Duodenal mucosa (tissue), 2 donors: ENCODE measurements at regions not wholly inside any gene's neighbourhood (a gene's known extent, or its start where the extent isn't known, plus 50 kb on each side); places are given as distances from the start of the nearest gene placed in this dataset.

Experiments
- H3K27ac ChIP-seq: one replicate; pipeline ENCODE4 v1.7.0; 2013; ENCODE audit warnings: low read depth, low read length
- H3K27me3 ChIP-seq, 2 donors: one replicate each; pipeline ENCODE4 v1.7.0; 2013; ENCODE audit warnings: low read length in 2 of 2, control low read depth in 1 of 2; ENCODE audit not compliant: insufficient read depth in 2 of 2, control insufficient read depth in 1 of 2
- H3K36me3 ChIP-seq, 2 donors: one replicate each; pipeline ENCODE4 v1.7.0; 2013; ENCODE audit warnings: low read length in 2 of 2, control low read depth in 1 of 2; ENCODE audit not compliant: insufficient read depth in 2 of 2, control insufficient read depth in 1 of 2
- H3K4me1 ChIP-seq, 2 donors: one replicate each; pipeline ENCODE4 v1.7.0; 2013; ENCODE audit warnings: low read length in 2 of 2, control low read depth in 1 of 2; ENCODE audit not compliant: insufficient read depth in 2 of 2, control insufficient read depth in 1 of 2
- H3K4me3 ChIP-seq, 2 donors: one replicate each; pipeline ENCODE4 v1.7.0; 2013; ENCODE audit warnings: low read length in 2 of 2, low read depth in 1 of 2
- H3K9ac ChIP-seq, 2 donors: one replicate each; pipeline ENCODE4 v1.7.0; 2013; ENCODE audit warnings: low read length in 2 of 2, low read depth in 1 of 2
- H3K9me3 ChIP-seq, 2 donors: one replicate each; pipeline ENCODE4 v1.7.0; 2013; ENCODE audit warnings: low read length in 2 of 2, control low read depth in 1 of 2; ENCODE audit not compliant: control insufficient read depth in 1 of 2

- Histone ChIP-seq H3K4me3 (no peak overlapping the region), H3K27me3 (no peaks in the 10 kb centered on the region), H3K27ac (no peak overlapping the region), H3K9ac (no peak overlapping the region), H3K9me3 (no peaks in the 10 kb centered on the region), H3K4me1 (no peaks in the 10 kb centered on the region), H3K36me3 (no peaks in the 10 kb centered on the region)
These were observed 521.0 kb upstream of the RAB6C start for GRCh38 chr2:129458436-129458835.

GRCh38 chr2:129459200-129459876, 520.1 kb upstream of the RAB6C start:
- Histone ChIP-seq H3K27me3 (no peaks in the 10 kb centered on the region), H3K9ac (no peak overlapping the region), H3K9me3 (no peaks in the 10 kb centered on the region), H3K36me3 (no peaks in the 10 kb centered on the region), H3K4me1 (no peaks in the 10 kb centered on the region), H3K4me3 (no peak overlapping the region), H3K27ac (no peak overlapping the region)

GRCh38 chr2:129459881-129460280, 519.6 kb upstream of the RAB6C start:
- Histone ChIP-seq H3K27me3 (no peaks in the 10 kb centered on the region), H3K9ac (no peak overlapping the region), H3K4me1 (no peaks in the 10 kb centered on the region), H3K9me3 (no peaks in the 10 kb centered on the region), H3K36me3 (no peaks in the 10 kb centered on the region), H3K27ac (no peak overlapping the region), H3K4me3 (no peak overlapping the region)

GRCh38 chr2:129460299-129461198, 518.9 kb upstream of the RAB6C start:
- no peaks in the 10 kb centered on the region for H3K36me3 ChIP-seq
- H3K4me1 ChIP-seq = no peaks in the 10 kb centered on the region
- H3K27me3 ChIP-seq = no peaks in the 10 kb centered on the region
- H3K27ac ChIP-seq = no peak overlapping the region
- no peaks in the 10 kb centered on the region for H3K9me3 ChIP-seq
- H3K4me3 ChIP-seq = no peak overlapping the region
- H3K9ac ChIP-seq = no peak overlapping the region

GRCh38 chr2:129462349-129462748, 517.1 kb upstream of the RAB6C start:
- no peaks in the 10 kb centered on the region for H3K27me3 ChIP-seq
- H3K9ac ChIP-seq = no peak overlapping the region
- no peak overlapping the region for H3K4me3 ChIP-seq
- H3K27ac ChIP-seq = no peak overlapping the region
- H3K9me3 ChIP-seq = no peaks in the 10 kb centered on the region
- H3K4me1 ChIP-seq = no peaks in the 10 kb centered on the region
- no peaks in the 10 kb centered on the region for H3K36me3 ChIP-seq

- Histone ChIP-seq H3K27ac (no peak overlapping the region), H3K36me3 (no peaks in the 10 kb centered on the region), H3K27me3 (no peaks in the 10 kb centered on the region), H3K9me3 (no peaks in the 10 kb centered on the region), H3K9ac (no peak overlapping the region), H3K4me3 (no peak overlapping the region), H3K4me1 (no peaks in the 10 kb centered on the region)
These were observed 516.5 kb upstream of the RAB6C start for GRCh38 chr2:129462967-129463366.

- H3K4me3 ChIP-seq = no peak overlapping the region
- no peaks in the 10 kb centered on the region for H3K9me3 ChIP-seq
- H3K9ac ChIP-seq = no peak overlapping the region
These were observed 515.4 kb upstream of the RAB6C start for GRCh38 chr2:129464036-129464435.

GRCh38 chr2:129464631-129465030, 514.8 kb upstream of the RAB6C start:
- Histone ChIP-seq H3K36me3 (no peaks in the 10 kb centered on the region), H3K9ac (no peak overlapping the region), H3K9me3 (no peaks in the 10 kb centered on the region), H3K27ac (no peak overlapping the region), H3K27me3 (no peaks in the 10 kb centered on the region), H3K4me3 (no peak overlapping the region), H3K4me1 (no peaks in the 10 kb centered on the region)

More at GRCh38 chr2:129464036-129464435, 515.4 kb upstream of the RAB6C start:
- Histone ChIP-seq H3K27me3 (no peaks in the 10 kb centered on the region), H3K27ac (no peak overlapping the region), H3K36me3 (no peaks in the 10 kb centered on the region), H3K4me1 (no peaks in the 10 kb centered on the region)

GRCh38 chr2:129465045-129465444, 514.4 kb upstream of the RAB6C start:
- Histone ChIP-seq H3K9ac (no peak overlapping the region), H3K27me3 (no peaks in the 10 kb centered on the region), H3K9me3 (no peaks in the 10 kb centered on the region), H3K4me3 (no peak overlapping the region), H3K4me1 (no peaks in the 10 kb centered on the region), H3K27ac (no peak overlapping the region), H3K36me3 (no peaks in the 10 kb centered on the region)

- Histone ChIP-seq H3K4me1 (no peaks in the 10 kb centered on the region), H3K9ac (no peak overlapping the region), H3K9me3 (no peaks in the 10 kb centered on the region), H3K27ac (no peak overlapping the region), H3K36me3 (no peaks in the 10 kb centered on the region), H3K27me3 (no peaks in the 10 kb centered on the region), H3K4me3 (no peak overlapping the region)
These were observed 513.1 kb upstream of the RAB6C start for GRCh38 chr2:129466389-129466788.
